ENCODE measurements at regions not wholly inside any gene's neighbourhood (a gene's known extent, or its start where the extent isn't known, plus 50 kb on each side); places are given as distances from the start of the nearest gene placed in this dataset.

DNA sequence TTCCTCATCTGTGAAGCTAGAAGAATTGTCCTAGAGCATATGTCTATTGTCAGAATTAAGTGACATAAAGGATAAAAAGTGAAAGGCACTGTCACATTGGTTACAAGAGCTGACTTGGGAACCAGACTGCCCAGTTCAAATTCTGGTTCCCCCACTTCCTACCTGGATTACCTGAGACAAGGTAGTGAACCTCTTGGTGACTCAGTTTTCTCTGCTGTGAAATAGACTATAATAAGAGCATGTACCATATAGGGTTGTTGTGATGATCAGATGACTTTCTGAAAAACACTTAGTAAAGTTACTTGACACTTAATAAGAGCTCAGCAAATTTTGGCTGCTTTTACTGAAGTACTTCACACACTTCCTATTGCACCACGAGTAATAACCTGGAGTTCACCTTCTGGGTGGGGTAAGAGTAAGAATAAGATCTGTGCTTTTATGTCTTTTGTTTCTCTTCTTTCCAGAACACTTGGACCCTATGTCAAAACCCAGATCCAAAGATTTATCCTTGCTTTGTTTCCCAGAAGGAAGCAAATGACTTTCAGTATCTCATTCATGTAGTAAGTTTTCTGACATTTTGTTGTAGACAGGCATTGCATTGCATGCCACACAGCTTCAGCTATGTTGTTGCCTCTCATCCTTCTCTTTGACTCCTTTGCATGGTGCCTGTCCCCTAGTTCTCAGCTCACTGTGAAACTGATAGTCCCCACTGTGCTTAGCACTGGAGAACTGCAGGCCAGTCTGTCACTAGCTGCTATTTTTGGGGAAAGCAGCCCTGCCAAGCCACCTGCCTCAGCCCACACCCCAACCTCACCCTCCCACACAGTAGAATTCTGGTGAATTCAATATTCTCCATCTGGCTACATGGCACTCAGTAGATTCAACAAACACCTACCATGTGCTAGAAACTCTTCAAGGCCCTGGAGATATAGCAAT, 121.8 kb upstream of the POU2AF2 start:
- TF ChIP-seq, protein P1, sequence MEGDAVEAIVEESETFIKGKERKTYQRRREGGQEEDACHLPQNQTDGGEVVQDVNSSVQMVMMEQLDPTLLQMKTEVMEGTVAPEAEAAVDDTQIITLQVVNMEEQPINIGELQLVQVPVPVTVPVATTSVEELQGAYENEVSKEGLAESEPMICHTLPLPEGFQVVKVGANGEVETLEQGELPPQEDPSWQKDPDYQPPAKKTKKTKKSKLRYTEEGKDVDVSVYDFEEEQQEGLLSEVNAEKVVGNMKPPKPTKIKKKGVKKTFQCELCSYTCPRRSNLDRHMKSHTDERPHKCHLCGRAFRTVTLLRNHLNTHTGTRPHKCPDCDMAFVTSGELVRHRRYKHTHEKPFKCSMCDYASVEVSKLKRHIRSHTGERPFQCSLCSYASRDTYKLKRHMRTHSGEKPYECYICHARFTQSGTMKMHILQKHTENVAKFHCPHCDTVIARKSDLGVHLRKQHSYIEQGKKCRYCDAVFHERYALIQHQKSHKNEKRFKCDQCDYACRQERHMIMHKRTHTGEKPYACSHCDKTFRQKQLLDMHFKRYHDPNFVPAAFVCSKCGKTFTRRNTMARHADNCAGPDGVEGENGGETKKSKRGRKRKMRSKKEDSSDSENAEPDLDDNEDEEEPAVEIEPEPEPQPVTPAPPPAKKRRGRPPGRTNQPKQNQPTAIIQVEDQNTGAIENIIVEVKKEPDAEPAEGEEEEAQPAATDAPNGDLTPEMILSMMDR (IDR thresholded peaks at IDR 0.05; ENCODE audit: low read depth, low read length), result no peak
- DNase-seq (ENCODE audit: extremely low read depth, low read depth), result no peak

DNA sequence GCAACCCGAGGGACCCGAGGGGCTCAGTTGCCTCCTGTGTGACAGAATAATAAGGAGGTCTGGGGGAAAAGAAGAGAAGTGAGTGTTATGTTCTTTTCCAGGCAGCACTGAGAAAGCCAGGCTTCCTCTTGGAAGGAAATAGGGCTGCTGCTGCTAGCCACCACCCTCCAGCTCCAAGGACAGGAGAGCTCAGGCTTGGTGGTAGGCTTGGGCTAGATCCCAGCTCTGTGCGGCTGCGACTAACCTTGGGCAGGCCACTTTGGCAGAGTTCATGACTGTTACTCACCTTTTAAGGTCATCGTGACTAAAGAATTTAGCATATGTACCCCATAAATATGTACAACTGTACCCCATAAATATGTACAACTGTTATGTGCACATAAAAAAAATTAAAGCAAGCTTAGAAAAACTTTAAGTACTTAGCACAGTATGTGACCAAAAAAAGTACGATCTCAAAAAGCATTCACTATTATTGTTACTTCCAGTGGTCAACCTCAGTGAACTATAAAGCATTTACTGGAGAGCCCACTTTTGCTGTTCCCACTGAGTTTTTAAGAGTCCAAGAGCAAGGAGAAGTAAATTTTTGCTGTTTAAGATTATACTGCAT, 124.7 kb upstream of the POU2AF2 start:
- DNase-seq (ENCODE audit: extremely low read depth, low read depth), result no peak
- TF ChIP-seq, protein P1 (IDR thresholded peaks at IDR 0.05; ENCODE audit: low read depth, low read length), result no peak

DNA sequence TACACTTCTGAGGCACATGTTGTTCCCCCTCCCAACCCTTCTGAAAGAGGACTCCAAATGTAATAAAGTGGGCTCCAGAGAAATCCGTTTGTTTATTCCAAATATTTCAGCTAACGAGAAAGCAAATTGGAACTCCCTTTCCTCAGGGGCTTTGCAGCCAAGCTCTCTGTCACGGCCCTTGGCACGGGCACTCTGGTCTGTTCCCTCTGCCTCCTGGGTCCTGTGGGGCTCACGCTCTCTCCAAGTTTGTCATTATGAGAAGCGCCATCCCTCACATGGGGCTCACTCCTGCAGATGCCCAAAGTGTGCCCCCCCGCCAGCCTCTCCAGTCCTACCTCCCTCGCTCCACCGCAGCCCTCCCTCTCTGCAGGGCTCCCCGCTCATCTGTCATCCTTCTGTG, 125.4 kb upstream of the POU2AF2 start:
- TF ChIP-seq, protein P1 (IDR thresholded peaks at IDR 0.05; ENCODE audit: low read depth, low read length), result no peak
- no peak for DNase-seq (ENCODE audit: extremely low read depth, low read depth)

DNA sequence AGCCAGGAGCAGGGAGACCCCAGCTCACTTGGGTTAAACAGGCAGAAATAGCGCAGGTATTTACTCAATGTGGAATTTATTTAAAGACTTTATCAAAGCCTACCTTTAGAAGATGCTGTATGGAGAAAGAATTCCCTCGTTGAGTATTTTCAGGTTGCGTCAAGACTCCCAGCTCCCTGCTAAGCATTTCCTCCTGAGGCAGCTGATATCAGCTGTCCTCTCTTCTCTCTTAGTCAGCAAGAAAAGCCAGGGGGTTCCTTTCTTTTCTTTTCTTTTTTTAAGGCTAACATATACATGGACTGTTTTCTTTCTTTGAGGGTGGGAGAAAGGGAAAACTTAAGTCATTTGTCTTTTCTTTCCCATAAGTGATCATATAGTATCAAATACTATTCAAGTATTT, 125.8 kb upstream of the POU2AF2 start:
- DNase-seq (ENCODE audit: extremely low read depth, low read depth), result no peak
- TF ChIP-seq, protein P1 (IDR thresholded peaks at IDR 0.05; ENCODE audit: low read depth, low read length), result no peak

DNA sequence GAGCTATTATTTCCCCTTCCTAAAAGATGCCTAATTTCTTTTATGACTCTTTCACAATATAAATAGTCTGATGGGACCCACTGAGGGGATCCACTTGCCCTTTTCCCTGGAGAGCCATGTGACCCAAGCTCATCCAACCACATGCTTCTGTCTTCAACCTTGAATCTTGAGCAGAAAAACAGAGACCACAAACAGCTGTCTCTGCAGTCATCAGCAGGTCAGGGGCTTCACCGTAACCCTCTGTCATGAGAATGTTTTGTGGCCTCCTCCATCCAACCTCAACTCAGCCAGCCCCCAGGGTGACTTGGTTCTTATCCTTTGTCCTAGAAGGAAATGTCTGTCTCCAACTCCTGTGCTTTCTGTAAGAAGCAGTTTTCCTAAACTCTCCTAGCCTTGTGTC, 129.6 kb upstream of the POU2AF2 start:
- TF ChIP-seq, protein P1 (IDR thresholded peaks at IDR 0.05; ENCODE audit: low read depth, low read length), result no peak
- no peak for DNase-seq (ENCODE audit: extremely low read depth, low read depth)

DNA sequence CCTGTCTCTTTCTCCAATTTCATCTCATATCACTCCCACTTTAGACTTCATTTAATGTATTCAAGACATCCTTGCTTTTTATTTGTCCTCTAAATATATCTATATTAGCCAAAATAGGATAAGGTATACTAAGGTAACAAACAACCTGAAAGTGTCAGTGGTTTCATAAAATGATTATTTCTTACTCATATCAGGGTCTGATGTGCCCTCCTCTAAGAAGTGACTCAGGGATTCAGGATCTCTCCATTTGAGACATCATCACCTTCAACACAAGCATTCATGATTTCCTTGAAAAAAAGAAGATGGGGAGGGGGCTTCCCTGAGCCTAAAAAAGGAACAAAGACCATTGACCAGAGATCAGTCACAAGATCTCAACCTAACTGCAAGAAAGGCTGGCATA, 131.4 kb upstream of the POU2AF2 start:
- DNase-seq (ENCODE audit: extremely low read depth, low read depth), result no peak
- TF ChIP-seq, protein P1 (IDR thresholded peaks at IDR 0.05; ENCODE audit: low read depth, low read length), result no peak

DNA sequence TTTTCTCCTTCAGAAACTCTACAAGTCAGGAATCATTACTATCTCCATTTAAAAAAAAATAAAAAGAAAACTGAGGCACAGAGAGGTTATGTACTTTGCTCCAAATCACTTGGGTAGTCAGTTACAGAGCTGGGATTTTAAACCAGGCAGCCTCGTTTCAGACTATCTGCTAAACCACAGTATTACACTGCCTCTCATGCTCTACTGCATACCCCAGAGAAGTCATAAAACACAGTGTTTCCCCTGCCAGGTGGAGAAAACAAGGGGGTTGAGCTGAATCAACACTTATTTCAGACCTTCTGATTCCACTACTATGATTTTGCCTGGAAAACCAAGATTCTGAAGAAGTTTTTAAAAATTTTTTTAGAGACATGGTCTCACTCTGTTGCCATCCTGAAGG, 132.9 kb upstream of the POU2AF2 start:
- no peak for DNase-seq (ENCODE audit: extremely low read depth, low read depth)
- TF ChIP-seq, protein P1 (IDR thresholded peaks at IDR 0.05; ENCODE audit: low read depth, low read length), result no peak
